ENCODE measurements at regions not wholly inside any gene's neighbourhood (a gene's known extent, or its start where the extent isn't known, plus 50 kb on each side); places are given as distances from the start of the nearest gene placed in this dataset.

GRCh38 chr5:2622866-2623265 lies 128.6 kb downstream of the IRX2 start:
- Histone ChIP-seq H3K4me3 (no peak overlapping the region), H2AFZ (no peak overlapping the region), H3K27ac (ENCODE audit: low read depth) (no peak overlapping the region), H3K9me2 (ENCODE audit: insufficient read depth) (no peaks in the 10 kb centered on the region), H3K4me2 (no peak overlapping the region), H3K36me3 (ENCODE audit: insufficient read depth) (no peaks in the 10 kb centered on the region), H3K27me3 (ENCODE audit: insufficient read depth) (no peaks in the 10 kb centered on the region), H3K79me2 (replicated peaks; ENCODE audit: insufficient read depth) (no peaks in the 10 kb centered on the region), H4K20me1 (replicated peaks; ENCODE audit: insufficient read depth) (no peaks in the 10 kb centered on the region), H3F3A (replicated peaks; ENCODE audit: low read depth) (no peaks in the 10 kb centered on the region), H3K4me1 (ENCODE audit: insufficient read depth) (no peaks in the 10 kb centered on the region)
- DNase-seq (ENCODE audit: low spot score) (no peak), ATAC-seq (no peak)
- Mint-ChIP-seq H3K36me3 (ENCODE audit: low read depth) (no peaks in the 10 kb centered on the region), H3K27me3 (ENCODE audit: insufficient read depth, low read depth, poor library complexity) (peaks cover 5% of the 10 kb centered on the region), H3K27ac (no peak overlapping the region), H3K4me3 (no peak overlapping the region), H3K4me1 (no peaks in the 10 kb centered on the region), H3K9me3 (no peaks in the 10 kb centered on the region)
- no peak for TF ChIP-seq EZH2phosphoT487 (IDR thresholded peaks at IDR 0.05; ENCODE audit: unreplicated experiment)
- TF ChIP-seq ZNF114 (CRISPR knock-in tag; IDR thresholded peaks at IDR 0.05): no peak
- TF ChIP-seq POLR2AphosphoS5 (IDR thresholded peaks at IDR 0.05; ENCODE audit: low read depth): no peak
- no peak for TF ChIP-seq ZNF462 (CRISPR knock-in tag; IDR thresholded peaks at IDR 0.05)
- TF ChIP-seq JUNB (IDR thresholded peaks at IDR 0.05; ENCODE audit: unreplicated experiment): no peak
- TF ChIP-seq CREB1 (CRISPR knock-in tag; IDR thresholded peaks at IDR 0.05; ENCODE audit: low read depth): no peak
- TF ChIP-seq NANOG (IDR thresholded peaks at IDR 0.05; ENCODE audit: borderline replicate concordance): no peak
- no peak for TF ChIP-seq EZH2 (IDR thresholded peaks at IDR 0.05; ENCODE audit: low read depth, unreplicated experiment)
- no peak for TF ChIP-seq ETS1 (IDR thresholded peaks at IDR 0.05)
- TF ChIP-seq STAT1 (IDR thresholded peaks at IDR 0.05; ENCODE audit: unreplicated experiment): no peak
- TF ChIP-seq CTCF (conservative IDR thresholded peaks at IDR 0.05; ENCODE audit: low read depth in 2 of 2): no peak
- no peak for TF ChIP-seq REST (IDR thresholded peaks at IDR 0.05; ENCODE audit: unreplicated experiment)
- no peak for TF ChIP-seq ZNF331 (CRISPR knock-in tag; IDR thresholded peaks at IDR 0.05; ENCODE audit: low read depth)

Data from GM23338 (cell line).